Natural killer cell (primary cell): ENCODE measurements at regions not wholly inside any gene's neighbourhood (a gene's known extent, or its start where the extent isn't known, plus 50 kb on each side); places are given as distances from the start of the nearest gene placed in this dataset.

Experiments used
- ATAC-seq, 3 donors: fragments of 150-1000 bp in 2 of 3; fragments of 200-7000 bp in 1 of 3; cut with Tn5 transposase; 1 replicate in 1 of 3; 2 replicates in 2 of 3; pipeline ENCODE4 v1.10.0; 2021; ENCODE audit warnings: mild to moderate bottlenecking in 2 of 3, moderate library complexity in 2 of 3
- DNase-seq, 2 donors: peaks; one replicate each; pipeline versions ENCODE4 v3.0.0 to v3.0.0-alpha.2; 2013 to 2021; ENCODE audit warnings: mixed read lengths in 1 of 2
- H3K27ac ChIP-seq: one replicate; pipeline ENCODE4 v1.5.1; 2013; ENCODE audit warnings: mild to moderate bottlenecking, low read length
- H3K27me3 ChIP-seq: one replicate; pipeline ENCODE4 v1.6.1; 2013; ENCODE audit warnings: low read length; ENCODE audit not compliant: control insufficient read depth, insufficient read depth
- H3K36me3 ChIP-seq: one replicate; pipeline ENCODE4 v1.6.1; 2013; ENCODE audit warnings: low read length; ENCODE audit not compliant: control insufficient read depth, insufficient read depth
- H3K4me1 ChIP-seq: one replicate; pipeline ENCODE4 v1.6.1; 2013; ENCODE audit warnings: low read length; ENCODE audit not compliant: control insufficient read depth, insufficient read depth
- H3K4me3 ChIP-seq: one replicate; pipeline ENCODE4 v1.5.1; 2013; ENCODE audit warnings: low read length
- H3K9me3 ChIP-seq: one replicate; pipeline ENCODE4 v1.6.1; 2013; ENCODE audit warnings: low read length; ENCODE audit not compliant: control insufficient read depth, insufficient read depth
- H3K27ac Mint-ChIP-seq, 2 donors: one replicate each; pipeline ENCODE4 v1.8.0; 2022; ENCODE audit warnings: mild to moderate bottlenecking in 2 of 2, mixed read lengths in 2 of 2, moderate library complexity in 1 of 2
- H3K27me3 Mint-ChIP-seq, 2 donors: one replicate each; pipeline ENCODE4 v1.8.0; 2022; ENCODE audit warnings: low read depth in 2 of 2, mixed read lengths in 2 of 2
- H3K36me3 Mint-ChIP-seq: one replicate; pipeline ENCODE4 v1.8.0; 2022; ENCODE audit warnings: mixed read lengths
- H3K4me1 Mint-ChIP-seq, 2 donors: one replicate each; pipeline ENCODE4 v1.8.0; 2022; ENCODE audit warnings: mixed read lengths in 2 of 2
- H3K4me3 Mint-ChIP-seq: one replicate; pipeline ENCODE4 v1.8.0; 2022; ENCODE audit warnings: mild to moderate bottlenecking, moderate library complexity, mixed read lengths
- H3K9me3 Mint-ChIP-seq, 2 donors: one replicate each; pipeline ENCODE4 v1.8.0; 2022; ENCODE audit warnings: mixed read lengths in 2 of 2
- CTCF ChIP-seq: fragments of 200-600 bp; IDR thresholded peaks from one replicate; pipeline ENCODE4 v1.8.0; 2022; ENCODE audit warnings: antibody characterized with exemption
- WGBS: methylation state at CpG from one replicate; pipeline ENCODE4 v1.1.7; 2013; ENCODE audit warnings: missing lambda C conversion rate; ENCODE audit not compliant: insufficient coverage; 5-methylcytosine and 5-hydroxymethylcytosine counted together
- intact Hi-C: fragments of 100-400 bp; cut with micrococcal nuclease; formaldehyde crosslinking; loops from one replicate; pipeline ENCODE4 v1.14.2; 2022

- no peak overlapping the region for H3K27ac Mint-ChIP-seq
- no peak overlapping the region for H3K27ac ChIP-seq
- no peaks in the 10 kb centered on the region for H3K4me1 Mint-ChIP-seq
- no peak overlapping the region for H3K4me3 Mint-ChIP-seq
- DNase-seq: no peak
- no peak for ATAC-seq
- H3K27me3 ChIP-seq: no peaks in the 10 kb centered on the region
- 94% methylated on average over 2 of the region's 2 CpGs for WGBS
- no peaks in the 10 kb centered on the region for H3K36me3 Mint-ChIP-seq
- no peaks in the 10 kb centered on the region for H3K36me3 ChIP-seq
- H3K27me3 Mint-ChIP-seq: peaks cover 7 to 8% of the 10 kb centered on the region in 2 donors
- no peaks in the 10 kb centered on the region for H3K4me1 ChIP-seq
- TF ChIP-seq CTCF: no peak
- intact Hi-C loops: no loop called here
- no peak overlapping the region for H3K4me3 ChIP-seq
- no peaks in the 10 kb centered on the region for H3K9me3 Mint-ChIP-seq
- no peaks in the 10 kb centered on the region for H3K9me3 ChIP-seq
Measured at GRCh38 chr1:115404911-115405310, 66.9 kb upstream of the NGF start.

- DNase-seq: no peak
- 77% methylated on average over 2 of the region's 2 CpGs for WGBS
- TF ChIP-seq CTCF: no peak
- peaks cover 7 to 8% of the 10 kb centered on the region in 2 donors for H3K27me3 Mint-ChIP-seq
- no peak overlapping the region for H3K27ac Mint-ChIP-seq
- no peaks in the 10 kb centered on the region for H3K27me3 ChIP-seq
- intact Hi-C loops: no loop called here
- no peak overlapping the region for H3K27ac ChIP-seq
- no peaks in the 10 kb centered on the region for H3K4me1 ChIP-seq
- H3K9me3 ChIP-seq: no peaks in the 10 kb centered on the region
- H3K4me3 Mint-ChIP-seq: no peak overlapping the region
- H3K4me1 Mint-ChIP-seq: no peaks in the 10 kb centered on the region
- H3K36me3 Mint-ChIP-seq: no peaks in the 10 kb centered on the region
- ATAC-seq: no peak
- H3K9me3 Mint-ChIP-seq: no peaks in the 10 kb centered on the region
- no peak overlapping the region for H3K4me3 ChIP-seq
- no peaks in the 10 kb centered on the region for H3K36me3 ChIP-seq
Measured at GRCh38 chr1:115402753-115403184, 64.7 kb upstream of the NGF start.

- DNase-seq (no peak), ATAC-seq (no peak)
- H3K9me3 Mint-ChIP-seq: no peaks in the 10 kb centered on the region
- no peak overlapping the region for H3K27ac ChIP-seq
- no peaks in the 10 kb centered on the region for H3K36me3 ChIP-seq
- no peaks in the 10 kb centered on the region for H3K4me1 Mint-ChIP-seq
- H3K27ac Mint-ChIP-seq: no peak overlapping the region
- no peak overlapping the region for H3K4me3 Mint-ChIP-seq
- no peaks in the 10 kb centered on the region for H3K9me3 ChIP-seq
- peaks cover 4 to 6% of the 10 kb centered on the region in 2 donors for H3K27me3 Mint-ChIP-seq
- WGBS: 71% methylated on average over 1 of the region's 1 CpG
- no peak for TF ChIP-seq CTCF
- no peaks in the 10 kb centered on the region for H3K27me3 ChIP-seq
- no peaks in the 10 kb centered on the region for H3K4me1 ChIP-seq
- intact Hi-C loops: no loop called here
- H3K36me3 Mint-ChIP-seq: no peaks in the 10 kb centered on the region
- H3K4me3 ChIP-seq: no peak overlapping the region
Measured at GRCh38 chr1:115401676-115402075, 63.6 kb upstream of the NGF start.

GRCh38 chr1:115400891-115401290, 62.8 kb upstream of the NGF start:
- Mint-ChIP-seq H3K4me3 (no peak overlapping the region), H3K27me3 (peaks cover 0 to 6% of the 10 kb centered on the region in 2 donors), H3K27ac (no peak overlapping the region), H3K36me3 (no peaks in the 10 kb centered on the region), H3K4me1 (no peaks in the 10 kb centered on the region), H3K9me3 (no peaks in the 10 kb centered on the region)
- H3K27ac ChIP-seq: no peak overlapping the region
- intact Hi-C loops: no loop called here
- H3K27me3 ChIP-seq: no peaks in the 10 kb centered on the region
- ATAC-seq (no peak), DNase-seq (no peak)
- no peaks in the 10 kb centered on the region for H3K36me3 ChIP-seq
- H3K4me1 ChIP-seq: no peaks in the 10 kb centered on the region
- H3K9me3 ChIP-seq: no peaks in the 10 kb centered on the region
- TF ChIP-seq CTCF: no peak
- WGBS: 100% methylated on average over 1 of the region's 1 CpG
- no peak overlapping the region for H3K4me3 ChIP-seq
